GM21390 (cell line): ENCODE measurements at regions not wholly inside any gene's neighbourhood (a gene's known extent, or its start where the extent isn't known, plus 50 kb on each side); places are given as distances from the start of the nearest gene placed in this dataset.
"Not testable (repeated sequence)": the region's sequence is repeated elsewhere in the genome, so short reads cannot be mapped to it uniquely, and the experiment has no call there.

Experiments
- ATAC-seq: cut with Tn5 transposase; IDR thresholded peaks from one replicate; pipeline ENCODE4 v1.9.1; 2021; ENCODE audit not compliant: unreplicated experiment

GRCh38 chr2:8119782-8120505, 561.9 kb upstream of the ID2 start:
- no peak for ATAC-seq

GRCh38 chr2:8120506-8120860, 561.4 kb upstream of the ID2 start:
- ATAC-seq = no peak

- ATAC-seq = no peak
Measured at GRCh38 chr2:8121022-8121825, 560.6 kb upstream of the ID2 start.

GRCh38 chr2:8121826-8122513, 559.9 kb upstream of the ID2 start:
- ATAC-seq = no peak

GRCh38 chr2:8122520-8122919, 559.3 kb upstream of the ID2 start:
- ATAC-seq = no peak

- ATAC-seq = no peak
Measured at GRCh38 chr2:8123464-8123863, 558.4 kb upstream of the ID2 start.

GRCh38 chr2:8125741-8126711, 555.8 kb upstream of the ID2 start:
- ATAC-seq = no peak

GRCh38 chr2:8126783-8127182, 555.1 kb upstream of the ID2 start:
- no peak for ATAC-seq

- not testable (repeated sequence) for ATAC-seq
Measured at GRCh38 chr2:8131423-8131822, 550.4 kb upstream of the ID2 start.

GRCh38 chr2:8132351-8132831, 549.5 kb upstream of the ID2 start:
- ATAC-seq = no peak

- no peak for ATAC-seq
Measured at GRCh38 chr2:8132879-8133278, 549.0 kb upstream of the ID2 start.

- ATAC-seq = no peak
Measured at GRCh38 chr2:8133363-8133762, 548.5 kb upstream of the ID2 start.

GRCh38 chr2:8133913-8134472, 547.9 kb upstream of the ID2 start:
- no peak for ATAC-seq

- no peak for ATAC-seq
Measured at GRCh38 chr2:8134473-8134932, 547.4 kb upstream of the ID2 start.

- no peak for ATAC-seq
Measured at GRCh38 chr2:8134985-8135682, 546.7 kb upstream of the ID2 start.

- ATAC-seq = no peak
Measured at GRCh38 chr2:8137801-8138200, 544.1 kb upstream of the ID2 start.

GRCh38 chr2:8138525-8138922, 543.3 kb upstream of the ID2 start:
- ATAC-seq = no peak

GRCh38 chr2:8138923-8139667, 542.8 kb upstream of the ID2 start:
- no peak for ATAC-seq

GRCh38 chr2:8139668-8140200, 542.1 kb upstream of the ID2 start:
- ATAC-seq = no peak
